B cell (primary cell): ENCODE measurements at regions not wholly inside any gene's neighbourhood (a gene's known extent, or its start where the extent isn't known, plus 50 kb on each side); places are given as distances from the start of the nearest gene placed in this dataset.

Experiments used
- ATAC-seq: fragments of 200-7000 bp; cut with Tn5 transposase; one replicate; pipeline ENCODE4 v1.10.0; 2021; ENCODE audit warnings: low read depth, mild to moderate bottlenecking, moderate number of reproducible peaks, moderate library complexity
- CTCF ChIA-PET: fragments of 350-600 bp; sonication (Branson Sonifier 250); formaldehyde crosslinking; loops from one replicate; lab custom pipeline; 2021; ENCODE audit warnings: antibody characterized with exemption, inconsistent platforms; lab: Charles Lee
- POLR2A ChIA-PET: fragments of 350-600 bp; sonication (Branson Sonifier 250); formaldehyde crosslinking; loops from one replicate; lab custom pipeline; 2021; ENCODE audit warnings: antibody characterized with exemption; lab: Charles Lee
- DNase-seq: peaks from one replicate; pipeline ENCODE4 v3.0.0; 2013
- H2AFZ ChIP-seq: 2 replicates; pipeline ENCODE4 v1.6.1; 2012; ENCODE audit warnings: mild to moderate bottlenecking, low read depth, low read length; ENCODE audit not compliant: insufficient read depth, poor library complexity, severe bottlenecking
- H3K27ac ChIP-seq, 2 donors: 1 replicate in 1 of 2; 2 replicates in 1 of 2; pipeline ENCODE4 v1.5.1; 2012 to 2013; ENCODE audit warnings: low read length in 2 of 2, mild to moderate bottlenecking in 2 of 2, moderate library complexity in 1 of 2
- H3K27me3 ChIP-seq, 4 experiments: fragments of 200-600 bp in 1 of 4; sonication (generic) in 1 of 4; replicated peaks in 1 of 4; 1 replicate in 2 of 4; 2 replicates in 2 of 4; pipeline versions ENCODE4 v1.6.1 to v1.7.0; 2013 to 2016; ENCODE audit warnings: low read length in 3 of 4, mild to moderate bottlenecking in 2 of 4, mixed read lengths in 1 of 4, moderate library complexity in 1 of 4; ENCODE audit not compliant: insufficient read depth in 4 of 4, control insufficient read depth in 3 of 4; ENCODE audit errors: control extremely low read depth in 1 of 4
- H3K36me3 ChIP-seq, 2 experiments: replicated peaks in 1 of 2; 1 replicate in 1 of 2; 2 replicates in 1 of 2; pipeline versions ENCODE4 v1.6.1 to v1.7.1; 2013; ENCODE audit warnings: low read length in 1 of 2; ENCODE audit not compliant: insufficient read depth in 2 of 2, control insufficient read depth in 1 of 2; ENCODE audit errors: control extremely low read depth in 1 of 2, extremely low read depth in 1 of 2
- H3K4me1 ChIP-seq, 2 donors: fragments of 200-600 bp in 1 of 2; sonication (generic) in 1 of 2; 1 replicate in 1 of 2; 2 replicates in 1 of 2; pipeline versions ENCODE4 v1.5.1 to v1.6.1; 2013 to 2017; ENCODE audit warnings: low read length in 2 of 2; ENCODE audit not compliant: control insufficient read depth in 2 of 2, insufficient read depth in 2 of 2
- H3K4me2 ChIP-seq: replicated peaks from 2 replicates; pipeline ENCODE3; 2012; ENCODE audit warnings: mild to moderate bottlenecking, low read depth, low read length; ENCODE audit not compliant: poor library complexity, severe bottlenecking
- H3K4me3 ChIP-seq, 5 experiments: fragments of 200-600 bp in 1 of 5; sonication (generic) in 1 of 5; 1 replicate in 3 of 5; 2 replicates in 2 of 5; pipeline versions ENCODE4 v1.5.1 to v1.7.0; 2011 to 2016; ENCODE audit warnings: low read length in 4 of 5, mild to moderate bottlenecking in 4 of 5, low read depth in 2 of 5, control low read depth in 1 of 5, moderate library complexity in 1 of 5; ENCODE audit not compliant: insufficient read depth in 1 of 5; ENCODE audit errors: control extremely low read depth in 1 of 5, extremely low read depth in 1 of 5
- H3K79me2 ChIP-seq: fragments of 200-600 bp; sonication (generic); one replicate; pipeline ENCODE4 v1.6.0; 2016; ENCODE audit warnings: low read length; ENCODE audit not compliant: control insufficient read depth, insufficient read depth
- H3K9ac ChIP-seq: fragments of 200-600 bp; sonication (generic); 2 replicates; pipeline ENCODE4 v1.6.1; 2017; ENCODE audit warnings: mild to moderate bottlenecking, low read length, moderate library complexity
- H3K9me3 ChIP-seq, 3 donors: one replicate each; pipeline versions ENCODE4 v1.6.1 to v1.7.1; 2013; ENCODE audit warnings: low read length in 2 of 3; ENCODE audit not compliant: control insufficient read depth in 2 of 3, insufficient read depth in 1 of 3; ENCODE audit errors: control extremely low read depth in 1 of 3
- H4K20me1 ChIP-seq: 2 replicates; pipeline ENCODE4 v1.6.0; 2012; ENCODE audit warnings: mild to moderate bottlenecking, low read length; ENCODE audit not compliant: insufficient read depth, control insufficient read depth, poor library complexity, severe bottlenecking
- H3K27ac Mint-ChIP-seq: one replicate; pipeline ENCODE4 v1.8.0; 2021; ENCODE audit warnings: mixed read lengths
- H3K27me3 Mint-ChIP-seq: one replicate; pipeline ENCODE4 v1.8.0; 2021; ENCODE audit warnings: mixed read lengths
- H3K4me1 Mint-ChIP-seq: one replicate; pipeline ENCODE4 v1.8.0; 2021; ENCODE audit warnings: mixed read lengths
- H3K4me3 Mint-ChIP-seq: one replicate; pipeline ENCODE4 v1.8.0; 2021; ENCODE audit warnings: mixed read lengths
- H3K9me3 Mint-ChIP-seq: one replicate; pipeline ENCODE4 v1.8.0; 2022; ENCODE audit warnings: mixed read lengths; ENCODE audit not compliant: insufficient read depth
- CTCF ChIP-seq: fragments of 200-600 bp; IDR thresholded peaks from one replicate; pipeline ENCODE4 v1.8.0; 2022; ENCODE audit warnings: antibody characterized with exemption, mild to moderate bottlenecking
- EZH2 ChIP-seq: IDR thresholded peaks from 2 replicates; pipeline ENCODE4 v1.6.1; 2012; ENCODE audit warnings: borderline replicate concordance, low read depth, mild to moderate bottlenecking, moderate library complexity, low read length; ENCODE audit not compliant: insufficient read depth, poor library complexity, severe bottlenecking
- WGBS: methylation state at CpG from one replicate; pipeline ENCODE4 v1.1.5; 2013; ENCODE audit warnings: missing lambda C conversion rate; ENCODE audit not compliant: insufficient coverage; 5-methylcytosine and 5-hydroxymethylcytosine counted together
- intact Hi-C: fragments of 100-400 bp; cut with micrococcal nuclease; formaldehyde crosslinking; loops from one replicate; pipeline ENCODE4 v1.10.0; 2022

DNA sequence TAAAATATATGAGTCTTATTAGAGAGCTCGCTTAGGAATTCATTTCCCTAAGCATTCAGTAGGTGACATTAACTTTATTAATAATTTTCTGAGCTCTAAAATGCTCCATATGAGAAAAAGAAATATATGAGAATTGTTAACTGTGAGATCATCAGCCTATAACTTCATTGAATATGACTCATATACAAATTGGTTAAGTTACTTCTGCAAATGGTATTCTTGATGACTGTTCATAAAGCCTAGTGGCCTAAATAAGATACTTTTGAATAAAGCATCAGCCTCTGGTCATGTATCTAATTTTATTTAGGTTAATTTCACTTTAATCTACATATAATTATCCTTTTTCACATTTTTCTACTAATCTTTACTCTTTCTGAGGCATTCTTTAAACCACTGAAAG, 710.2 kb upstream of the ACO1 start:
- no CpG with 5 or more reads among the region's 1 CpG for WGBS
- no peak overlapping the region for H3K4me2 ChIP-seq
- DNase-seq = no peak
- Mint-ChIP-seq H3K27ac (no peak overlapping the region), H3K4me3 (no peak overlapping the region), H3K4me1 (no peaks in the 10 kb centered on the region), H3K9me3 (no peaks in the 10 kb centered on the region), H3K27me3 (no peaks in the 10 kb centered on the region)
- no peaks in the 10 kb centered on the region for H3K4me1 ChIP-seq
- no peaks in the 10 kb centered on the region for H4K20me1 ChIP-seq
- intact Hi-C loops = no loop called here
- ATAC-seq = no peak
- TF ChIP-seq CTCF (no peak), EZH2 (no peak)
- ChIA-PET CTCF (no interaction called here), POLR2A (no interaction called here)
- no peaks in the 10 kb centered on the region for H3K36me3 ChIP-seq
- no peak overlapping the region for H2AFZ ChIP-seq
- H3K27ac ChIP-seq = no peak overlapping the region
- H3K9ac ChIP-seq = no peak overlapping the region
- no peaks in the 10 kb centered on the region for H3K79me2 ChIP-seq
- H3K9me3 ChIP-seq = no peaks in the 10 kb centered on the region
- H3K27me3 ChIP-seq = no peaks in the 10 kb centered on the region
- no peak overlapping the region for H3K4me3 ChIP-seq

GRCh38 chr9:31677415-31677814, 707.0 kb upstream of the ACO1 start:
- ChIA-PET POLR2A (no interaction called here), CTCF (no interaction called here)
- WGBS = no CpG with 5 or more reads among the region's 2 CpGs
- H3K27me3 ChIP-seq = no peaks in the 10 kb centered on the region
- no peaks in the 10 kb centered on the region for H3K36me3 ChIP-seq
- ATAC-seq (no peak), DNase-seq (no peak)
- H3K27ac Mint-ChIP-seq = no peak overlapping the region
- no peaks in the 10 kb centered on the region for H3K4me1 Mint-ChIP-seq
- intact Hi-C loops = no loop called here
- no peaks in the 10 kb centered on the region for H3K9me3 ChIP-seq
- no peaks in the 10 kb centered on the region for H3K9me3 Mint-ChIP-seq
- H3K4me3 ChIP-seq = no peak overlapping the region
- no peak for TF ChIP-seq EZH2
- TF ChIP-seq CTCF = no peak
- no peak overlapping the region for H3K27ac ChIP-seq
- no peaks in the 10 kb centered on the region for H3K79me2 ChIP-seq
- no peak overlapping the region for H3K4me2 ChIP-seq
- no peaks in the 10 kb centered on the region for H3K27me3 Mint-ChIP-seq
- H3K4me1 ChIP-seq = no peaks in the 10 kb centered on the region
- H3K9ac ChIP-seq = no peak overlapping the region
- H4K20me1 ChIP-seq = no peaks in the 10 kb centered on the region
- H3K4me3 Mint-ChIP-seq = no peak overlapping the region
- H2AFZ ChIP-seq = no peak overlapping the region
